ENCODE measurements at regions not wholly inside any gene's neighbourhood (a gene's known extent, or its start where the extent isn't known, plus 50 kb on each side); places are given as distances from the start of the nearest gene placed in this dataset.

DNA sequence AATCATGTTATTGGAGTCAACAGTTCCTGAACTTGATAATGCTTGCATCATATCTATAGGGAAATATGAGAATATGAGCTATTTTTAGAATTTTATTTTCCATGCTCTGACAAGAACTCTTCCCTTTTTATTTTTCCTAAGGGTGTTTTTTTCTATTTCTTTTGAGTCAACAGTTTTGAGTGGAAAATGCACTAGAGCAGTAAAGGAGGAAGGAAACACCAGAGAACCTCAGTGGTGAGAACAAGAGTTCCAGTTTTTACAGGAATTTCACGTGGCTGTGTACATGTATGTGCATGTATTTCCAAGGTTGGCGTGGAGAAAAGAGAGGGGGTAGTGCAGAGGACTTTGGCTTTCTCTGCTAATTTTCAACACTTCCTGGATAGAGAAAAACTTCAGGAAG lies 63.6 kb upstream of the TNFSF18 start:
- Histone ChIP-seq H3K4me2 (ENCODE audit: control insufficient read depth, extremely low read depth, insufficient read depth, low read depth, low read length) (peak overlapping the region; percentile 20), H3K4me1 (ENCODE audit: control insufficient read depth, extremely low read depth, insufficient read depth, low read length) (peaks cover 24% of the 10 kb centered on the region), H3K79me2 (ENCODE audit: control insufficient read depth, insufficient read depth, low read length) (no peaks in the 10 kb centered on the region), H3K9me1 (ENCODE audit: control insufficient read depth, extremely low read depth, insufficient read depth, low read length) (no peaks in the 10 kb centered on the region), H2AFZ (ENCODE audit: control insufficient read depth, low read length) (peak overlapping the region; percentile 1), H3K9me3 (ENCODE audit: control insufficient read depth, low read depth, low read length) (no peaks in the 10 kb centered on the region), H3K36me3 (ENCODE audit: control insufficient read depth in 2 of 2, extremely low read depth in 1 of 2, insufficient read depth in 2 of 2, low read length in 2 of 2) (no peaks in the 10 kb centered on the region), H3K9ac (ENCODE audit: control insufficient read depth, extremely low read depth, insufficient read depth, low read length) (no peak overlapping the region), H3K27me3 (ENCODE audit: control insufficient read depth, extremely low read depth, insufficient read depth, low read length) (no peaks in the 10 kb centered on the region), H3K27ac (ENCODE audit: control insufficient read depth, insufficient read depth, low read length) (no peak overlapping the region), H4K20me1 (ENCODE audit: control insufficient read depth, extremely low read depth, insufficient read depth, low read length) (no peaks in the 10 kb centered on the region), H3K4me3 (ENCODE audit: control insufficient read depth in 2 of 3, extremely low read depth in 1 of 3, insufficient read depth in 2 of 3, low read depth in 1 of 3, low read length in 3 of 3) (no peak overlapping the region)
- DNase-seq (ENCODE audit: low read depth, low spot score) (no peak), FAIRE-seq (peak; percentile 87)
- dilution Hi-C loops (cut with MboI; ENCODE audit: extremely low pct_ligation_motif_present, low sequenced_read_pairs): no loop called here
- TF ChIP-seq EZH2 (IDR thresholded peaks at IDR 0.05; ENCODE audit: low read length): no peak
- TF ChIP-seq, protein P1, sequence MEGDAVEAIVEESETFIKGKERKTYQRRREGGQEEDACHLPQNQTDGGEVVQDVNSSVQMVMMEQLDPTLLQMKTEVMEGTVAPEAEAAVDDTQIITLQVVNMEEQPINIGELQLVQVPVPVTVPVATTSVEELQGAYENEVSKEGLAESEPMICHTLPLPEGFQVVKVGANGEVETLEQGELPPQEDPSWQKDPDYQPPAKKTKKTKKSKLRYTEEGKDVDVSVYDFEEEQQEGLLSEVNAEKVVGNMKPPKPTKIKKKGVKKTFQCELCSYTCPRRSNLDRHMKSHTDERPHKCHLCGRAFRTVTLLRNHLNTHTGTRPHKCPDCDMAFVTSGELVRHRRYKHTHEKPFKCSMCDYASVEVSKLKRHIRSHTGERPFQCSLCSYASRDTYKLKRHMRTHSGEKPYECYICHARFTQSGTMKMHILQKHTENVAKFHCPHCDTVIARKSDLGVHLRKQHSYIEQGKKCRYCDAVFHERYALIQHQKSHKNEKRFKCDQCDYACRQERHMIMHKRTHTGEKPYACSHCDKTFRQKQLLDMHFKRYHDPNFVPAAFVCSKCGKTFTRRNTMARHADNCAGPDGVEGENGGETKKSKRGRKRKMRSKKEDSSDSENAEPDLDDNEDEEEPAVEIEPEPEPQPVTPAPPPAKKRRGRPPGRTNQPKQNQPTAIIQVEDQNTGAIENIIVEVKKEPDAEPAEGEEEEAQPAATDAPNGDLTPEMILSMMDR (optimal IDR thresholded peaks at IDR 0.05 in 1 of 3, IDR thresholded peaks at IDR 0.05 in 1 of 3, conservative IDR thresholded peaks at IDR 0.05 in 1 of 3; ENCODE audit: extremely low read depth in 1 of 3, insufficient read depth in 2 of 3, low read length in 3 of 3): no peak

DNA sequence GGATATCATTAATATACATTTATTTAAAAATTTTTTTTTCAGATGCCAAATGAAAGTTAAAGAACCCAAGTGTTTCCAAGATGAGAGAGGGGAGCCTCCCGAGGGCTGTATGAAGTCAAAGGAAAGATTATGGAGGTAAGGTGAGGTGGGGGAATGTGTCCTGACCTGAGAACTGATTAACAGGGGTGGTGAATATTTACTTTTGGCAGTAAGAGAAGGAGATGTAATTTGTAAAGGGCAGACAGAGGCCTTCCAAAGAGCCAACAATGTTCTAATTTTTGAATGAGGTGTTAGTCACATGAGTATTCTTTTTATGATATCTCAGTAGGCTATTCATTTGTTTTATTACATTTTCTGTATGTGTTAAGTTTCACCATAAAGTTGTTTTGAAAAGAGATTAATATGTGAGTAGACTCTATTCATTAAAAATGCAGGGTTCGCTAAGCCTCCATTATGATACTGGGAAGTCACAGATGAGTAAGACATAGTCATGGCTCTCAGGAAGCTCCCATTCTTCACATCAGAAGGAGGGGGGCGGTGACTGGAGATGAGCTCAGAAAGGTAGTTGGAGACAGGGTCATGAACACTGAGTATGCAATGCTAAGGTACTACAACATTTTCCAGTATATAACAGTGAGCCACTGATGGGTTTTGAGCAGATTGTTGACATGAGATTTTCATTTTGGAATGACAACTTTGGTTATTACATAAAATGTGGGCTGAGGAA lies 62.4 kb upstream of the TNFSF18 start:
- peak; percentile 86 for FAIRE-seq
- peak; percentile 59 for DNase-seq (ENCODE audit: low read depth, low spot score)
- peak overlapping the region; percentile 15 for H3K4me2 ChIP-seq (ENCODE audit: control insufficient read depth, extremely low read depth, insufficient read depth, low read depth, low read length)

More for the DNA sequence above, 62.4 kb upstream of the TNFSF18 start:
- Histone ChIP-seq H3K9me3 (ENCODE audit: control insufficient read depth, low read depth, low read length) (peaks cover under 1% of the 10 kb centered on the region), H3K36me3 (ENCODE audit: control insufficient read depth in 2 of 2, extremely low read depth in 1 of 2, insufficient read depth in 2 of 2, low read length in 2 of 2) (no peaks in the 10 kb centered on the region), H2AFZ (ENCODE audit: control insufficient read depth, low read length) (peak overlapping the region; percentile 79), H3K4me3 (ENCODE audit: control insufficient read depth in 2 of 3, extremely low read depth in 1 of 3, insufficient read depth in 2 of 3, low read depth in 1 of 3, low read length in 3 of 3) (no peak overlapping the region), H4K20me1 (ENCODE audit: control insufficient read depth, extremely low read depth, insufficient read depth, low read length) (no peaks in the 10 kb centered on the region), H3K9me1 (ENCODE audit: control insufficient read depth, extremely low read depth, insufficient read depth, low read length) (no peaks in the 10 kb centered on the region), H3K27me3 (ENCODE audit: control insufficient read depth, extremely low read depth, insufficient read depth, low read length) (no peaks in the 10 kb centered on the region), H3K9ac (ENCODE audit: control insufficient read depth, extremely low read depth, insufficient read depth, low read length) (no peak overlapping the region), H3K79me2 (ENCODE audit: control insufficient read depth, insufficient read depth, low read length) (no peaks in the 10 kb centered on the region), H3K27ac (ENCODE audit: control insufficient read depth, insufficient read depth, low read length) (peak overlapping the region; percentile 72), H3K4me1 (ENCODE audit: control insufficient read depth, extremely low read depth, insufficient read depth, low read length) (peaks cover 24% of the 10 kb centered on the region)
- dilution Hi-C loops (cut with MboI; ENCODE audit: extremely low pct_ligation_motif_present, low sequenced_read_pairs): no loop called here
- no peak for TF ChIP-seq EZH2 (IDR thresholded peaks at IDR 0.05; ENCODE audit: low read length)
- TF ChIP-seq, protein P1 (optimal IDR thresholded peaks at IDR 0.05 in 1 of 3, IDR thresholded peaks at IDR 0.05 in 1 of 3, conservative IDR thresholded peaks at IDR 0.05 in 1 of 3; ENCODE audit: extremely low read depth in 1 of 3, insufficient read depth in 2 of 3, low read length in 3 of 3): no peak

All from keratinocyte (primary cell).